HL-60 (cell line): ENCODE measurements at regions not wholly inside any gene's neighbourhood (a gene's known extent, or its start where the extent isn't known, plus 50 kb on each side); places are given as distances from the start of the nearest gene placed in this dataset.

Experiments used
- DNase-seq, 2 experiments: peaks; one replicate each; pipeline ENCODE4 v3.0.0-alpha.2; 2010 to 2020; ENCODE audit warnings: low read depth in 1 of 2, low spot score in 1 of 2
- H3K27ac ChIP-seq: fragments of 250-450 bp; sonication (Bioruptor Pico); replicated peaks from 2 replicates; pipeline ENCODE4 v1.5.1; 2020; ENCODE audit warnings: mild to moderate bottlenecking, moderate library complexity
- H3K27me3 ChIP-seq: fragments of 250-450 bp; sonication (Bioruptor Pico); 2 replicates; pipeline ENCODE4 v1.5.1; 2021; ENCODE audit warnings: mild to moderate bottlenecking, moderate library complexity; ENCODE audit not compliant: insufficient read depth, poor library complexity, severe bottlenecking
- H3K4me3 ChIP-seq: replicated peaks from 2 replicates; pipeline ENCODE4 v1.5.1; 2011; ENCODE audit warnings: mild to moderate bottlenecking, control low read depth, low read length; ENCODE audit not compliant: insufficient read depth
- GABPA ChIP-seq: IDR thresholded peaks from 2 replicates; pipeline ENCODE4 v1.6.1; 2012; ENCODE audit warnings: low read depth
- POLR2AphosphoS5 ChIP-seq: IDR thresholded peaks from 2 replicates; pipeline ENCODE4 v1.6.1; 2012; ENCODE audit warnings: low read depth
- REST ChIP-seq: IDR thresholded peaks from 2 replicates; pipeline ENCODE4 v1.6.1; 2012; ENCODE audit warnings: low read depth; ENCODE audit not compliant: insufficient replicate concordance
- SPI1 ChIP-seq: IDR thresholded peaks from 2 replicates; pipeline ENCODE4 v1.6.1; 2012; ENCODE audit warnings: low read depth, mild to moderate bottlenecking, borderline replicate concordance
- TF ChIP-seq, protein P1 (sequence below): IDR thresholded peaks from one replicate; pipeline ENCODE4 v1.5.1; 2011; ENCODE audit warnings: low read length, control low read depth, inconsistent platforms; ENCODE audit not compliant: insufficient read depth

DNA sequence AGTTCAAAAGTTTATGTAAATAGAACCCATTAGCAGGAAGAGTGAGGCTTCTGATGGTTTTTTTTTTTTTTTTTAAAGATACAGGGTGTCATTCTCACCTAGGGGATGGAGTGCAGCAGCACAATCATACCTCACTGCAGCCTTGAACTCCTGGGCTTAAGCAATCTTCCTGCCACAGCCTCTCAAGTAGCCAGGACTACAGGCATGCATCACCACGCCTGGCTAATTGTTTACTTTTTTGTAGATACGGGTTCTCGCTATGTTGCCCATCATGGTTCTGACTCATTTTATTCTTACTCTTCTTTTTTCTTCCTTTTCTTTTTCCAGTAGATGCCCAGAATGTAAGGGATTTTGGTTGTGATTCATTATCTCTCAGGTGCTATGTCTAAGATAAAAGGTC, 201.1 kb downstream of the NNT start:
- TF ChIP-seq GABPA (no peak), SPI1 (no peak), POLR2AphosphoS5 (no peak), REST (no peak)
- TF ChIP-seq, protein P1, sequence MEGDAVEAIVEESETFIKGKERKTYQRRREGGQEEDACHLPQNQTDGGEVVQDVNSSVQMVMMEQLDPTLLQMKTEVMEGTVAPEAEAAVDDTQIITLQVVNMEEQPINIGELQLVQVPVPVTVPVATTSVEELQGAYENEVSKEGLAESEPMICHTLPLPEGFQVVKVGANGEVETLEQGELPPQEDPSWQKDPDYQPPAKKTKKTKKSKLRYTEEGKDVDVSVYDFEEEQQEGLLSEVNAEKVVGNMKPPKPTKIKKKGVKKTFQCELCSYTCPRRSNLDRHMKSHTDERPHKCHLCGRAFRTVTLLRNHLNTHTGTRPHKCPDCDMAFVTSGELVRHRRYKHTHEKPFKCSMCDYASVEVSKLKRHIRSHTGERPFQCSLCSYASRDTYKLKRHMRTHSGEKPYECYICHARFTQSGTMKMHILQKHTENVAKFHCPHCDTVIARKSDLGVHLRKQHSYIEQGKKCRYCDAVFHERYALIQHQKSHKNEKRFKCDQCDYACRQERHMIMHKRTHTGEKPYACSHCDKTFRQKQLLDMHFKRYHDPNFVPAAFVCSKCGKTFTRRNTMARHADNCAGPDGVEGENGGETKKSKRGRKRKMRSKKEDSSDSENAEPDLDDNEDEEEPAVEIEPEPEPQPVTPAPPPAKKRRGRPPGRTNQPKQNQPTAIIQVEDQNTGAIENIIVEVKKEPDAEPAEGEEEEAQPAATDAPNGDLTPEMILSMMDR: no peak
- Histone ChIP-seq H3K4me3 (no peak overlapping the region), H3K27ac (no peak overlapping the region), H3K27me3 (no peaks in the 10 kb centered on the region)
- DNase-seq: no peak

DNA sequence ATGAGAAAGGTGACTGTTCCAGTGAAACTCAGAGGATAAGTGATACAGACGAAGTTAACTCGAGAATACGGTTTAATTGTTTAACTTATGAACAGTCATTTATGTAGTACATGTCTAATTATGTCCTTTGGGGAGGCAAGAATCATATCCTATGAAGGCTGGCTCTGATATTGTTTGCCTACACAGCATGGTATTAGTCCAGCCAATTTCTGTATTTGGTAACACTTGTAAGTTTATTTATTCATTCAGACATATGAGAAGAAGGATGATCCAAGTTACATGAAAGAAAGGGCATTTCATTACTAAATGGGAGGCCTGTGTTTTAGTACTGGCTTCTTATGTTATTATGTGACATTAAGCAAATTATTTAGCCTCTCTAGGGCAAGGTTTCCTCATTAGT, 199.7 kb downstream of the NNT start:
- H3K4me3 ChIP-seq: no peak overlapping the region
- TF ChIP-seq GABPA (no peak), POLR2AphosphoS5 (no peak), REST (no peak), SPI1 (no peak)
- TF ChIP-seq, protein P1: no peak
- H3K27ac ChIP-seq: no peak overlapping the region
- H3K27me3 ChIP-seq: no peaks in the 10 kb centered on the region
- DNase-seq: no peak

GRCh38 chr5:43802119-43802518, 199.1 kb downstream of the NNT start:
- DNase-seq: no peak
- Histone ChIP-seq H3K27ac (no peak overlapping the region), H3K27me3 (no peaks in the 10 kb centered on the region), H3K4me3 (no peak overlapping the region)
- TF ChIP-seq POLR2AphosphoS5 (no peak), SPI1 (no peak), GABPA (no peak), REST (no peak)
- TF ChIP-seq, protein P1: no peak
